ENCODE measurements at regions not wholly inside any gene's neighbourhood (a gene's known extent, or its start where the extent isn't known, plus 50 kb on each side); places are given as distances from the start of the nearest gene placed in this dataset.

GRCh38 chr2:174662459-174662858 is 64.9 kb upstream of the WIPF1 start:
- peaks cover 38 to 44% of the 10 kb centered on the region in 2 donors for H3K4me1 Mint-ChIP-seq
- intact Hi-C loops (cut with micrococcal nuclease), result no loop called here
- TF ChIP-seq CTCF (IDR thresholded peaks at IDR 0.05), result no peak
- peaks cover 2% of the 10 kb centered on the region for H3K36me3 ChIP-seq (ENCODE audit: control insufficient read depth, insufficient read depth, low read length)
- no peak overlapping the region for H3K27ac ChIP-seq (ENCODE audit: low read length)
- peaks cover 21% of the 10 kb centered on the region for H3K4me1 ChIP-seq (ENCODE audit: control insufficient read depth, insufficient read depth, low read length)
- DNase-seq (no peak), ATAC-seq (no peak)
- no peaks in the 10 kb centered on the region for H3K9me3 ChIP-seq (ENCODE audit: control insufficient read depth, insufficient read depth, low read length)
- H3K27ac Mint-ChIP-seq, result no peak overlapping the region
- H3K27me3 ChIP-seq (ENCODE audit: control insufficient read depth, insufficient read depth, low read length), result no peaks in the 10 kb centered on the region
- no peaks in the 10 kb centered on the region for H3K9me3 Mint-ChIP-seq
- no peaks in the 10 kb centered on the region for H3K36me3 Mint-ChIP-seq
- H3K4me3 ChIP-seq (ENCODE audit: low read length), result no peak overlapping the region
- no peaks in the 10 kb centered on the region for H3K27me3 Mint-ChIP-seq (ENCODE audit: low read depth in 2 of 2)
- 94% methylated on average over 3 of the region's 3 CpGs for whole genome bisulfite sequencing (ENCODE audit: insufficient coverage)
- no peak overlapping the region for H3K4me3 Mint-ChIP-seq

DNA sequence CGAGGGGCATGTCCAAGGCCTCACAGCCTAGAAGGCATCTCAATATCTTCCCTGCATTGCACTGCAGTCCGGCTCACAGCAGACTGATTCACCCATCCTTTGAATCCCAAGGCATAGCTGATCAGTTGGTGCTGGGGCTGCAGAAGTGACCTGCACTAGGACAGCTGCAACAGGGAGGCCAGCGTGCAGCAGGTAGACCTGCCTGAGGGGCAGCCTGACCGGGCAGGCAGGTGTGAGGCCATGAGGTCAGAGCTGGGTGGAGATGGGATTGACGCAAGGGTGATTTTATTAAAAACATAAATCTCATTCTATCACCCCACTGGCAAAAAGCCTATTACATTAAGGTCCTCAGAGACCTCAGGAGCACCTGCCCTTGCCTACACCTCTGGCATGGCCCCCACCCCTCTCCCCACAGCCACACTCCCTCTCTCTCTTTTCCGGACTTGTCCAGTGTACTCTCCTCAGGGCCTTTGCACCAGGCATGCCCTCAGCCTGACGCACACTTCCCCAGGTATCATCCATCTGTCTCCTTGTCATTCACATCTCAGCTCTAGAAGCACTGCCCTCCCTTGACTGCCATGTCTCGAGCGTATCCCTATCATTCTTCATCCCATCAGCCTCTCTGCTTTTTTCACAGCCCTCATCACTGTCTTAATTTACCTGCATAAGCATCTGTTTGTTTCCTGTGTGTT is 63.5 kb upstream of the WIPF1 start:
- peaks cover 2% of the 10 kb centered on the region for H3K36me3 ChIP-seq (ENCODE audit: control insufficient read depth, insufficient read depth, low read length)
- intact Hi-C loops (cut with micrococcal nuclease), result no loop called here
- 92% methylated on average over 9 of the region's 9 CpGs for whole genome bisulfite sequencing (ENCODE audit: insufficient coverage)
- peaks cover under 1% of the 10 kb centered on the region for H3K36me3 Mint-ChIP-seq
- H3K9me3 Mint-ChIP-seq, result peaks cover 0 to under 1% of the 10 kb centered on the region in 2 donors
- no peaks in the 10 kb centered on the region for H3K27me3 ChIP-seq (ENCODE audit: control insufficient read depth, insufficient read depth, low read length)
- peaks cover 13% of the 10 kb centered on the region for H3K4me1 ChIP-seq (ENCODE audit: control insufficient read depth, insufficient read depth, low read length)
- no peaks in the 10 kb centered on the region for H3K27me3 Mint-ChIP-seq (ENCODE audit: low read depth in 2 of 2)
- ATAC-seq (no peak), DNase-seq (no peak)
- H3K9me3 ChIP-seq (ENCODE audit: control insufficient read depth, insufficient read depth, low read length), result no peaks in the 10 kb centered on the region
- no peak for TF ChIP-seq CTCF (IDR thresholded peaks at IDR 0.05)
- H3K27ac Mint-ChIP-seq, result no peak overlapping the region
- H3K27ac ChIP-seq (ENCODE audit: low read length), result no peak overlapping the region
- no peak overlapping the region for H3K4me3 ChIP-seq (ENCODE audit: low read length)
- H3K4me1 Mint-ChIP-seq, result peaks cover 43 to 46% of the 10 kb centered on the region in 2 donors
- no peak overlapping the region for H3K4me3 Mint-ChIP-seq

DNA sequence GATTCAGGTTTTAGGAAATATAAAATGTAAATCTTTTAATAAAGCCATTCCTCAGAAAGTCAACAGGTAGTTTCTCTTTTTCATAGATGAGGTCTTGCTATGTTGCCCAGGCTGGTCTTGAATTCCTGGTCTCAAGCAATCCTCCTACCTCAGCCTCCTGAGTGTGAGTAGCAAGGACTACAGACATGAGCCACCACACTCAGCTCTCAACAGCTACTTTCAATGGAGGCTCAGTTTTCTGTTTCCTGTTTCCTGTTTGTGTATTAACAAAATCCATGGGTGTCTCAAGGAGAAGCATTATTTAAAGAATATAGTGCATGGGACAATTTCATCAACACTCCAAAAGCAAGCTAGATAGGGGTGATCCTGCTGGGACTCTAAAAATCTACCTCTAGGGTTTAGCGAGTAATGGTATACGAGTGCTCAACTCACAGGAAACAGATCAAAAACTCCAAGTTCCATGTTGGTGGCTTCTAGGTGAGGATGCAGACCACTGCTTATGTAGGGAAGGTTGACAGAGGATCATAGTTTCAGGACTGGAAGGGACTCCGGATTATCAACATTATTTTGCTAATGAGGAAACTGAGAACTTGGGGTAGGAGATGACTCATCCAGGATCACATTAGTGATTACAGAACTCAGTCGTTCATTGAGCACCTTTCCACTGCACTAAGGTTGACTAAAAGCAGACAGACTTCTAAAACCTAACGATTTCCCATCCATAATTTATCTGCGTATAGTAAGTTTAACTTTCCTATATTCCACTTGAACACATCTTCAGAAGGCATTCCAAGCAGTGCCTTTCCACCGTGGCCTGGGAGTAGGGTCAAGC is 61.7 kb upstream of the WIPF1 start:
- H3K4me1 ChIP-seq (ENCODE audit: control insufficient read depth, insufficient read depth, low read length), result peaks cover 10% of the 10 kb centered on the region
- Mint-ChIP-seq H3K4me1 (peaks cover 55 to 56% of the 10 kb centered on the region in 2 donors), H3K4me3 (no peak overlapping the region), H3K27ac (no peak overlapping the region), H3K36me3 (peaks cover 8% of the 10 kb centered on the region), H3K9me3 (peaks cover 0 to 3% of the 10 kb centered on the region in 2 donors), H3K27me3 (ENCODE audit: low read depth in 2 of 2) (no peaks in the 10 kb centered on the region)
- no peak overlapping the region for H3K27ac ChIP-seq (ENCODE audit: low read length)
- no peak for TF ChIP-seq CTCF (IDR thresholded peaks at IDR 0.05)
- ATAC-seq, result no peak
- peaks cover 2% of the 10 kb centered on the region for H3K36me3 ChIP-seq (ENCODE audit: control insufficient read depth, insufficient read depth, low read length)
- intact Hi-C loops (cut with micrococcal nuclease), result no loop called here
- no peaks in the 10 kb centered on the region for H3K27me3 ChIP-seq (ENCODE audit: control insufficient read depth, insufficient read depth, low read length)
- WGBS (ENCODE audit: insufficient coverage), result 78% methylated on average over 7 of the region's 7 CpGs
- no peak overlapping the region for H3K4me3 ChIP-seq (ENCODE audit: low read length)
- H3K9me3 ChIP-seq (ENCODE audit: control insufficient read depth, insufficient read depth, low read length), result no peaks in the 10 kb centered on the region
- DNase-seq, result no peak
